ENCODE measurements at regions not wholly inside any gene's neighbourhood (a gene's known extent, or its start where the extent isn't known, plus 50 kb on each side); places are given as distances from the start of the nearest gene placed in this dataset.
"Not testable (repeated sequence)": the region's sequence is repeated elsewhere in the genome, so short reads cannot be mapped to it uniquely, and the experiment has no call there.

GRCh38 chr12:91249518-91250272, 67.1 kb upstream of the DCN start:
- TF ChIP-seq CTCF (conservative IDR thresholded peaks at IDR 0.05; ENCODE audit: low read depth, low read length): no peak
- DNase-seq (ENCODE audit: low read depth): no peak
- no peak overlapping the region for H3K4me3 ChIP-seq (ENCODE audit: low read depth, low read length)

- H3K4me3 ChIP-seq (ENCODE audit: low read depth, low read length): no peak overlapping the region
- no peak for TF ChIP-seq CTCF (conservative IDR thresholded peaks at IDR 0.05; ENCODE audit: low read depth, low read length)
- peak; percentile 44 for DNase-seq (ENCODE audit: low read depth)
These were observed 66.4 kb upstream of the DCN start for GRCh38 chr12:91249054-91249453.

GRCh38 chr12:91243177-91243576, 60.6 kb upstream of the DCN start:
- peak; percentile 62 for DNase-seq (ENCODE audit: low read depth)
- not testable (repeated sequence) for H3K4me3 ChIP-seq (ENCODE audit: low read depth, low read length)
- peak; percentile 76 for TF ChIP-seq CTCF (conservative IDR thresholded peaks at IDR 0.05; ENCODE audit: low read depth, low read length)

- DNase-seq (ENCODE audit: low read depth): no peak
- H3K4me3 ChIP-seq (ENCODE audit: low read depth, low read length): no peak overlapping the region
- no peak for TF ChIP-seq CTCF (conservative IDR thresholded peaks at IDR 0.05; ENCODE audit: low read depth, low read length)
These were observed 59.1 kb upstream of the DCN start for GRCh38 chr12:91241756-91242155.

- TF ChIP-seq CTCF (conservative IDR thresholded peaks at IDR 0.05; ENCODE audit: low read depth, low read length): no peak
- DNase-seq (ENCODE audit: low read depth): no peak
- H3K4me3 ChIP-seq (ENCODE audit: low read depth, low read length): no peak overlapping the region
These were observed 57.9 kb upstream of the DCN start for GRCh38 chr12:91240386-91241095.

GRCh38 chr12:91239481-91239880, 56.9 kb upstream of the DCN start:
- no peak overlapping the region for H3K4me3 ChIP-seq (ENCODE audit: low read depth, low read length)

More at GRCh38 chr12:91239481-91239880, 56.9 kb upstream of the DCN start:
- no peak for TF ChIP-seq CTCF (conservative IDR thresholded peaks at IDR 0.05; ENCODE audit: low read depth, low read length)
- peak; percentile 37 for DNase-seq (ENCODE audit: low read depth)

Data from choroid plexus epithelial cell (primary cell).